DMS53 treated with DMSO at 0.1 percent for 48 hours (cell line): ENCODE measurements at regions not wholly inside any gene's neighbourhood (a gene's known extent, or its start where the extent isn't known, plus 50 kb on each side); places are given as distances from the start of the nearest gene placed in this dataset.
"Not testable (repeated sequence)": the region's sequence is repeated elsewhere in the genome, so short reads cannot be mapped to it uniquely, and the experiment has no call there.

Source experiments
- DNase-seq: peaks from one replicate; lab custom pipeline; 2025; ENCODE audit not compliant: unreplicated experiment; lab: John Stamatoyannopoulos, UW

DNA sequence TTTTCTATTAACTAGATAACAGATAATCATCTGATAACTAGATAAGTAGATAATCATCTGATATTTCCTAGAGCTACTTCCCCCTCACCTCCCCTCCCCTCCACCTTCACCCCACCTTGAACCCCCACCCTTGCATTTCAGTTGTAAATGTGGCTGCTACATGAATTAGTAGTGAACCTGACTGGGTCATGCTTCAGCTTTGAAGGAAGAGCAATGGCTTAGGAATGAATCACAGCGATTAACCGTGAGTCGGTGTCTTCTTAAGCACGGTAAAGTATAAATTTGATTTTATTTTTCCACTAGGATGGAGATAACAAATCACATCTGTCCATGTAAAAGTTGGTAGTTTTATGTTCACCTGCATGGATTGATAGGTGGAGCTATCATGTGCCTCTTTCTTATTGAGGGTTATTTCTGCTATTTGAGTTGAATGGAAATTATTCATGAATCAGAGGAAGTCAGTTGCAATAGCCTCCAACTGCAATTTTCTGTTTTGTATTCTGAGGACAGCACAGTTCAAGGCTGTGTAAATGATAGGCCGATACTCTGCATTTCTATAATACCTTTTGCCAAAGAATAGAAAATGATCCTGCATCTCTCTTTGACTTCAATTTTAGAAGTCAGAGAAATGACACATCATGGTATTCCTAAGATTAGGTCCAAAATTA lies 235.0 kb downstream of the PTGER3 start:
- DNase-seq = no peak

DNA sequence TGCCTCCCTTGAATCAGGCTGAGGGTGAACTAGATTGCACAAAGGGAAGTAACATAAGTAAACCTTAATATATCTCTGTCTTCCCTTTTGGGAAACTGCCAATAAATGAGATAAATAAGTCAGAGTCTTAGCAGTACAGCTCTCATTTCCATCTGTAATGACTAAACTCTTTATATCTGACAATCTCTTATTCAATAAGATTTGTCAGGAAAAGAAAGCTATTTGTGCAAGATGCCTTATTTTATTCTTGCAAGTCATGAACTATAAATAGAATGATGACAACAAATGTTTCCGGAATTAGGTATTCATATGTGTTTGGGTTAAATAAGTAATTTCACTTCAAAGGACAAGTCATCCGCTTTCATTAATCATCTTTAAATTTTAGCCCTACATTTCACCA lies 229.2 kb downstream of the PTGER3 start:
- DNase-seq = no peak

DNA sequence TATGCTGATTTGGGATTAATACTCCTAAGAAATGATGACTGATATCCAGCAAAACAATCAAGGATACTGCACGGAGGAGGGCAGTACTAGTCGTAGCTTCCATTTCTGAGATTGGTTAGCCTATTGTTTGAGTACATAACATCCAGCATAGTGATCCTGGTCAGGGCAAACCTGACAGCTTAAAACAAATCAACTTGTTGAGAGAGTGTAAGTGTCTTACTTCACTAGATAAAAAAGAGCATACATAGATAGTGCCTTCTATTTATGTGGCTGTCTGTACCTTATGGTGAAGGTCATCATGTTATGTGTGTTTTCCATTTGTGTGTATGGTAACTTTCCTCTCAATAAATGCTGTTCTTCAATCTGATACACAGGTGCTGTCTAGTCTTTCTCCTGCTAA lies 228.4 kb downstream of the PTGER3 start:
- no peak for DNase-seq

DNA sequence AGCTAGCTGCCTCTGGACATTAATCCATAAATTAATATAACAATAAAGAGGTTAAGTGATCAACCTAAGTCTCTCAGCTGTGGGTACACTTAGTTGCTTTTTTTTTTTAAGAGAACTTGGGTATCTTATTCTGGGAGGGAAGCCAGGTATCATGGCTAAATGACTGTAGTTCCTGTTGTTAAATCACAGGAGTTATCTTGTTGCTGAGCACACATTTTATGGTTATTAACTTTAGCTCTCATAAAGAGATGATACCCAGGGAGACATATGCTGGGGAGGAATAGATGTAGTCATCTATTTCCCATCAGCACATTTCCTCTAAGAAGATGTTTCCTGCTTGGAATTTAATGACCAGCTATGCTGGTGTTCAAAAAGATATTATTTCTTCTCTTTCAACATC lies 227.8 kb downstream of the PTGER3 start:
- no peak for DNase-seq

DNA sequence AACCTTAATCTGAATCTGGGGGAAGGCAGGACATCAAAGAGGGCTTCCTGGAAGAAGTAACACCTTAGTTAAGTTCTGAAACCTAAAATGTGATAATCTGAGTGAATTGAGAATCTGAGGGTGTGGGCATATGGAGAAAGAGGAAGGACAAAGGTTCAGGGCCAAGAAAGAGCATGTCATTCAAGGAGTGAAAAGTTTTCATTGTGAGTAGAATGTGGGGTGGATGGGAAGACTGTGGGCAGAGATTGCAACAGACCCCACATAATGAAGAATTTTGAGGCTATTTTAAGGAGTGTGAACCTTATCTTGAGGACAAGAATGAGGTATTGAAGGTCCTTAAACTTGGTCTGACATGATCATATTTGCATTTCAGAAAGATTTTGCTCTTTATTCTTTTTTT lies 227.2 kb downstream of the PTGER3 start:
- DNase-seq = no peak

DNA sequence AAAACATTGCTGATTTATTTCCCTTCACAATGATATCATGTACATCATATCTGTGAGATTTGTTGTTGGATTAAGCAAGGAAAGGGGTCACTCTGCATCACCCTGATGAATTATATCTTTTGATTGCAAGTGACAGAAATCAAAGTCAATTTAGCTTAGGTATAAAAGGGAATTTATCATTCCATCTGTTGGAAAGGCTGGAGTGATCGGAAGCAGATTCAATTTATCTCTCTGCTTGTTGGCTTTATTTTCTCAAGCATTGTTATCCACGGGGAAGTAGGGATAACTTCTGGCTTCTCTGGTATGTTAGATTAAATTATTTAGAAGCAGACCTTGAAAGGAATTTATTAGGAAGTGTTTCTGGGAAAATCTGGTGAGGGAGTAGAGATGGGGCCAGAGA lies 226.6 kb downstream of the PTGER3 start:
- DNase-seq = no peak

DNA sequence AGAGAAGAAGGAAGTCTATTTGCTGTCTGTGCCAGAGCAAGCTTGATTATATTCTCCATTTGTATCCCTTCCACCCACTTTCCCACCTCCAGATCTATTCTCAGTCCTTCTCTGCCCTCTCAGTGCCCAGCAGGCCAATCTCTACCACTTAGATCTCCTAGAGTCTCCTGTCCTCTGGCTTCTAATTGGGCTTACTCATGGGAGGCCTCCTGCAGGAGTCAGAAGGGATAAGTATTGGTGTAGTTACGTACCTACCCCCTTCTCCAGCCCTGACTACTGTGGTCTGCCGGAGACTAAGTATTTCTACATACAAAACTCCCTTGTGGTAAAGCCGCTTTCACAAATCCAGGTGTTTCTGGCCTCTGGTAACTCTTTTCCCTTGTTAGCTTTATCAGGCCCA lies 221.2 kb downstream of the PTGER3 start:
- DNase-seq = no peak

DNA sequence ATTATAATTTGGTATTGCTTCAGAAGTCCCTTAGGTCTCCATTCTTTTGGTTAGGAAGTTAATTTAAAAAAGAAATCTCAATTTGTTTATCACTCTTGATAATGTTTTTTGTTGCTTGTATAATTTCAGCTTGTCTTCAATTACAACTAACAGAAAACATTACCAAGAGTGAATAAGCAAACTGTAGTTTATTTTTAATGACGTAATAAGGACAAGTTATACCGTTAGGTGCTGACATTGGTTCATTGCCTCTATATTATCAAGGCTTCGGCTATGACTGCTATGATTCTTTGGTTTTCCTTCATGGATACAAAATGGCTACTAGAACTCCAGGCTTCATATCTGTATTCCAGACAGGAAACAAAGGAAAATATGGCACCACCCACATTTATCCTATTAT lies 220.6 kb downstream of the PTGER3 start:
- DNase-seq = no peak

DNA sequence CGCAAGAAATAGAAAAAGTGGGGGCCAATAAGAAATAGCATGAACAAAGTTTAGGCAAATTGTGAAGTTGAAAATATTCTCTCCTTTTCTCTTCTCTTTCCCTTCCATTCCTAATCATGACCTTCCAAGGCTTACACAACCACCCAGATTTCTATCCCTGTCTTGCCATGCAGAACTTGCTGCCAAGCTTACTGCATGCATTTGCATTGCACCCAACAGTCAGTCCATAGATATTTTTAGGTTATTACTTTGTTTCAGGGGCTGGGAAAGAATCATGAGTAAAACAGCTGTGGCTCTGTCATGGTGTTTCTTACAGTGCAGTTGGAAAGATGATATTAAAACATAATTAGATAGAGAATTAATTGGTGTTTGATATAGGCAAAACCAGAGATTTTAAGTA lies 219.4 kb downstream of the PTGER3 start:
- no peak for DNase-seq

DNA sequence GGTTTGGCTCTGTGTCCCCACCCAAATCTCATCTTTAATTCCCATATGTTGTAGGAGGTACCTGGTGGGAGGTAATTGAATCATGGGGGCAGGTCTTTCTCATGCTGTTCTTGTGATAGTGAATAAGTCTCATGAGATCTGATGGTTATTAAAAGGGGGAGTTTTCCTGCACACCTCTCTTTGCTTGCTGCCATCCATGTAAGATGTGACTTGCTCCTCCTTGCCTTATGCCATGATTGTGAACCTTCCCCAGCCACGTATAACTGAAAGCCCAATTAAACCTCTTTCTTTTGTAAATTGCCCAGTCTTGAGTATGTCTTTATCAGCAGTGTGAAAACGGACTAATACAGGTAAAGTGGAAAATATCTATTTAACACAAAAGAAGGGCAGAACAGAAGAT lies 213.3 kb downstream of the PTGER3 start:
- not testable (repeated sequence) for DNase-seq

DNA sequence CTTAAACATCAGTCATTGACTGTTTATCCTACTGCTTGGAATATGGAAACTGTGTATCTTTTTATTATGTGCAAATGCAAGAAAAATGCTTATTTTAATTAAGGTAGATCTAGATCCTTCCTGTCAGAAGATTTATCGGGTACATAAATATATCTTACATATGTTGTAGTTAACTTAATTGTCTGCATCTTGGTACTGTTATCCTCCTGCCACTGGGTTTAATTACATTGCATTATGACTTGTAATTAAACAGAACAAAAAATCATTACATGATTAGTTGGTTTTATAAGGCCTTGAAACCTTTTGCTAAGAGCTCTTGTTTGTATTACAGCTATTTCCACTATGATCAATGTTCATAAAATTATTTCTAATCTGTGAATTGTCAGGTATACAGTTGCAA lies 211.2 kb downstream of the PTGER3 start:
- DNase-seq = no peak

DNA sequence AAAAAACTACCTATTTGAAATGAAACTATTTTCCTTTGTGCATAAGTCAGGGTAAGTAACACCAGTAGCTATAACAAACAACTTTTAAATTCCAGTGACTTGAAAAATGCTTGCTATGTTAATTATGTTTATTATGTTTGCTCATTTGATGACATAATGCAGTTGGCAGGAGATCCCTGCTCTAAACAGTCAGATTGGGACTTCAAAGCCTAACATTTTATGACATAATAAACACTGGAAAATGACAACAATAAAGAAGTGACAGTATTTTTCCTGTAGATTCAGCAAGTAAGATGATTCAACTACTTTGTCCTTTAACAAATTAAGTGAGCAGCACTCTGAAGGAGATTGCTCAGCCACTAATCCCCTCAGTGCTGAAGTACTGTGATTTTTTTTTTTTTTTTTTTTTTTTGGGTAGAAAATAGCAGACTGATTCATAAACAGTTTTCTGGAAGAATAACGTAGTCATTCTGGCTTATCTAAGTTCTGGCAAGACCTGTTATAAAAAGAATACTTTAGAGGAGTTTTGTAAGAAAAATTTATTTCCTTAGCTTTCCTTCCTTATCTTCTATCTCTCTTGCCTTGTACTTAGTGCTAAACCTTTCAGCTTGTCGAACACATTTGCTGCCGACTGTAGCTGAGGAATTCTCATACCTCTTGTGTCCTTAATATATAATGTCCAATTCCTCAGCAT lies 207.2 kb downstream of the PTGER3 start:
- no peak for DNase-seq

DNA sequence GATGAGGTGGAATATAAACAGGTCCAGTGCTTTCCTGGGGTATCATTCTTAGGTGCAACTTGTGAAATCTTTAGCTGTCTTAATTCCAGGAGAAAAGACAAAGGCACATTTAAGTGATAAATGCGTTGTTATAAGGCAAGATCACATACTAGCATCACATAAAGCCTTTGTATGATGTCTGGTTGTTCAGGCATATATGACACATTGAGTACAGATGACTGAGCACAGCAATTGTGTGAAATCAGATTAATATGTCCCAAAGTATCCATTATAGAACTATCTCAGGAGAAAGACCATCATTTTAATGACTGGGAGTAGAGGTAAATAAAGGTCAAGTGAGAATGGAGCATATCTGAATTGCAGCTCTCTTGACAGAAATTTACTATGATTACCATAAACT lies 205.1 kb downstream of the PTGER3 start:
- no peak for DNase-seq

DNA sequence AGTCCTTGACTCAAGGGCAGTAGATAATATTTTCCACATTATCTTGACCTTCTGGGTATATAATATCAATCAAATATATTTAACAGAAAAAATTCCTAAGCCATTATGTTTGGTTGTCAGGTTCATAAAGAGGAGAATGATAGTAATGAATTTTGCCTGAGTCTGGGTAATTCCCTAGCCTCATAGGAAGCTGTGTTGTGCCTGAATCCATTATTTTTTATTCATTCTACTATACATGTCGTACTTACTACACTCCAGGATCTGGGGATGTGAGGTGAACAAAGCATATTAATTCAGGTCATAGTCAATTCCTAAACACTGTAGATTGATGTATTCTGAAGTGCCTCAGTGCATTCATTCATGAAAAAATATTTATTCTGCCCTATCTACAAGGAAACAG lies 204.2 kb downstream of the PTGER3 start:
- DNase-seq = no peak

DNA sequence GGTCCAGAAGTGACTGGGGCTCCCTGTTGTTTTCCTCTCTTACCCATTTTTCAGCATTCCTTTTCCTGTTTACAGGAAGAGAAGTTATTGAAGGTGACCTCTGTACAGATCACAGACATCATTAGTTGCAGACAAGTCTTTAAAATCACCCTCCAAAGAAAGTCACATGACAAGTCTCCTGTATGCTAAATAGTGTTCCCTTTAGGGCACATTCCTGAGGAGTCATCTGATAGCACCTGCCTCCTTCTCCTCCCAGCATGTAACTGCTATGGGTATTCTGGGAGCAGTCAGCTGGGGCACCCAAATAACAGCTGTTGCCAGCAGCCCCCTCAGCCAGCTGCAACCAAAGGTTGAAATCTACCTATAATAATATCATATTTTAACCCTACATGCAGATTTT lies 200.6 kb downstream of the PTGER3 start:
- no peak for DNase-seq

DNA sequence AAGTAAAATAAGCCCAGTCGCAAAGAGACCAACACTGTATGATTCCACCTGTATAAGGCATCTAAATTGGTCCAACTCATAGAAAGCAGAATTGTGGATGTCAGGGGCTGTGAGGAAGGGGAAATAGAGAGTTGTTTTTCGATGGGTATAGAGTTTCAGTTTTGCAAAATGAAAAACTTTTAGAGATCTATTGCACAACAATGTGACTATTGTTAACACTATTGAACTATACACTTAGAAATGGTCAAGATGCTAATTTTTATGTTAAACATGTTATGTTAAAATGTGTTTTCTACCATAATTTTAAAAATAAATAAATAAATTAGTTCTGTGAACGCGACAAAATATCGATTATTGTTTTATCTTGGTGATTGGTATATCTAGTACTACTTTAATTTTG lies 192.4 kb downstream of the PTGER3 start:
- DNase-seq = no peak

DNA sequence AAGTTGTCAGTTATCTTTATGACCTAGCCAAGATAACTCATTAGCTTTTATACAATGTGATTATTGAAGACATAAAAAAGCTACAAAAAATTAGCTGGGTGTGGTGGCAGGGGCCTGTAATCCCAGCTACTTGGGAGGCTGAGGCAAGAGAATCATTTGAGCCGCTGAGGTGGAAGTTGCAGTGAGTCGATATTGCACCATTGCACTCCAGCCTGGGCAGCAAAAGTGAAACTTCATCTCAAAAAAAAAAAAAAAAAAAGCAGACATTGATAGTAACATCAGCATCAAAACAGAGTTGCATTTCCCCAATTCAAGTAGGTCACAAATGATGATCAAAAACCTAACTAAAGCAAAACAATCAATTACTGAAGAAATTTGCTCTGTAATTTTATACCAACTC lies 191.4 kb downstream of the PTGER3 start:
- no peak for DNase-seq

DNA sequence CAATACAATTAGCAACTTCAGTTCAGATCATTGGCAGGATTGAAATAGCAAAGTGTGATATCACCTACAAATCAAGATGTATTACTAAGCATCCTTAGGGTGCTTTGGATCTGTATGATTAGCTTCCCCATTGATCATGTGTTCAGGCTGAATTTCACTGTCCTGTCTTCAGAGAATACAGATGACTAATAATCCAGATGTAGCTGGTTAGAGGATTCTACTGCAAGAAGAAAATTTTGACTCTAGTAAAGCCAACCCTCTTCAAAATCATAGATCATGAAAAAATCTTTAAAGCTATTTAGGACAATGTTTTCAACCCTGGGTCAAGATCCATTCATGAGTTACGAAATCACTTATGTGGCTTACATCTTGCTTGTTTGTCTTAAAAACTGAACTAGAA lies 184.4 kb downstream of the PTGER3 start:
- no peak for DNase-seq

DNA sequence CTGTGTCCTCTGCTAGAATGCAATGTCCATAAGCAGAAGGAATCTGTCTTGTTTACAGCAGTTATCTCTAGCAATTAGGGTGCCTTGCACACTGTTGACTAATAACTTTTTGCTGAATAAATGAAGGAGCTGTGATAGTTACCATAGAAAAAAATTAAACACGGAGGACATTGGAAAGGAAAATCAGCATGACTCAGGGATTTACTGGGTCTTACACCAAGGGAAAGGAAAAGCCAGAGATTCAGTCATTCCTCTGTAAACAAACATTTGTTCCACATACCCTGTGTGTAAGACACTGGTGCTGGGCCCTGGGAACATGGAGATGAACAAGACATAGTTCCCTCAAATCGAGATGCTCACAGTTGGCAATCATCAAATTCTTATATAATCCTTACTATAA lies 183.3 kb downstream of the PTGER3 start:
- no peak for DNase-seq

DNA sequence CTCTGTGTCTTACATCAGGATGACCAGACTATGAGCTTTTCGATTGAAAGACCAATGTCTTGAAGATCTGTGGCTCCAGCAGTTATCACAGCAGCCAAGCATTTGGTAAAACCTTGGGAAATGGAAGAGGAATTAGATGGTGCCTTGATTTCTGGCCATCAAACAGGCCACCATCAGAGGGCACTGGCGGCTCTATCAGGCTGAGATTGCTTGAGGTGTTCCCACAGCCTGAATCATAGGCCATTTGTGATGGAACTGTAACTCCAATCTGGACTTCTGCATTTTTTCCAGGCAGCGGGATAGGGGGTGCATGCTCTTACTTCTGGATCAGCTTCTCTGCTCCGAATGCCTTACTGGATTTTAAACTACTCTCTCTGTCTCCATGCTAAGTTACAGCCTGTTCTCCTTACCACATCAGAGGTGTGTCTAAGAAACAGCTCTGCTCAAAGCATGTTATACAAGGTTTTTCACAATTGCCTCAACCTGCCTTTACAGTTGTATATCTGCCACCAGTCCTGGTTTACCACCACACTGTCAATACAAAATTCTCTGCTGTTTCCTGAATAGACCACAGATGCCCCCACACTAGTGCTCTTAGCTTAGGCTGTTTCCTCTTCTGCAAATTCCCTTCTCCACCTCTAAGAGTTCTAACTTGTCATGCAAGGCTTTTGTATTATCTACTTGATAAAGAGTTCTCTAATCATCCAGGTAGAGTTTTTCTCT lies 180.9 kb downstream of the PTGER3 start:
- no peak for DNase-seq

DNA sequence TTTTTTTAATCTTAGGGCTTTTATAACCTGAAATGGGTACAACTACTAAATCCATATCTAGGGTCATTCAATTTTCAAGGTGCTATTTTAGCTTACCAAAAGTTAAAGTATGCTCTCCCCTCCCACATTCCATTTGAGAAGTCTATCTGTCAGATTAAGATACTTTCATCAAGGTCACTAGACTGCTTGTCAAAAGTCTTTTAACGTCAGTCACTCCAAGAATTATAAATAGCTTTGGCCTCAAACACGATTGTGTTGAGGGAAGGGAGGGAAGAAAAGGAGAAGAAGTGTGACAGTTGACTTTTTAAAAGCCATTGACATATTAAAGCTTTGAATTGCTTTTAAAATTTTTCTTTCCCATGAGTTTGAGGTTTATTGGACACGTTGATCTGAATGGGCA lies 175.8 kb downstream of the PTGER3 start:
- DNase-seq = no peak

DNA sequence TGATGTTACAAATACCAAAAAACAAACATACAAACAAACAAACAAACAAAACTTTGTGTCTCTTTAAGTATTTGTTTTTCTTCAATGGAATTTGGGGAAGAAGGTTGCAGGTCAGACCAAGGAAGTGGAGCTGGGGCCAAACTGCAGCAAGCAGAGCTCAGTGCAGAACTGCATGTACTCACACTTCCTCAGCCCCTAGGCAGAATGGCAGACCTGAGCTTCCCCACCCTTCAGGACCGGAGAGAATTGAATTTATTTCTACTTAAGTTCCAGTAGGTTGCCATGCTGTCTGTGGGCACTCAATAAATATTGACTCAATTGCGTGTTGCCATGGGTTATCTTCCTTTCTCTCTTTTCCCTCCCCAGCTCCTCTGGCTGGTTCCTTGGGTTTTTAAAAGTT lies 173.6 kb downstream of the PTGER3 start:
- DNase-seq = peak; percentile 18
